Activated naive CD4-positive, alpha-beta T cell (primary cell): ENCODE measurements at regions not wholly inside any gene's neighbourhood (a gene's known extent, or its start where the extent isn't known, plus 50 kb on each side); places are given as distances from the start of the nearest gene placed in this dataset.
"Not testable (repeated sequence)": the region's sequence is repeated elsewhere in the genome, so short reads cannot be mapped to it uniquely, and the experiment has no call there.

Source experiments
- DNase-seq, 4 experiments: peaks; one replicate each; lab custom pipeline; 2025; lab: John Stamatoyannopoulos, UW

DNA sequence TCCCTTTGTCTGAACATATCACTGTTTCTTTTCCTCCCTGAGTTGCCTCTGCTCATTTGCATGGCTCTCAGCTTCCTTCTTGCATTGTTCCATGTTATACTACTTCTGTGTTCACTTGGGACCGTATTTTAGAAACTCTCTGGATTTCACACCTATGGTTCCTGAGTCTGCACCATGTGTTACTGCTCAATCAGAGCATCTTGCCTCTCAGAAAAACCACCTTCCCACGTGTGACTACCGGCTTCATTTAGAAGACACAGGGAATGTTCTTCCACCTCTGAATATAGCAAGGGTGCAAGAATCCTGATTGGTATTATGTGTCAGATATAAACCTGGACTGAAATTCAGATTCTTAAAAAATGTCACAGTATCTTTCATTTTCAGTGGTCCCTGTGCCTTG is 731.2 kb downstream of the TDRD15 start:
- DNase-seq = no peak

DNA sequence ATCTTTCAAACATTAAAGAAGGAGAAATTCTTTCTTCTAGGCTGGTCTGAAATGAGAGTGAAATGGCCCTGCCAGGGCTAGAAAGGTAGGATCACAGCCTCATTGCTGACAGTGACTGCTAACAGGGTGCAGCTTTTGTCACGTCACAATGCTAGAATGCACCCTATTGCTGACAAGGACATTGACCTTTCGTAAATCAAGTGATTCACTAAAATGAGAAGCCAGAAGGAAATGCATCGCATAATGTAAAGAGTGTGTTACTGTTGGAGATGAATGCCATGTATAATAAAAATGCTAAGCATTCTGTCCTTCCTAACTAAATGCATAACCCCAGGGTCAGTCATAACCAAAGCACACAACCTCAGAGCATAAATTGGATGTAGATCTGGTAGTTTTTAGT is 732.9 kb downstream of the TDRD15 start:
- no peak for DNase-seq

DNA sequence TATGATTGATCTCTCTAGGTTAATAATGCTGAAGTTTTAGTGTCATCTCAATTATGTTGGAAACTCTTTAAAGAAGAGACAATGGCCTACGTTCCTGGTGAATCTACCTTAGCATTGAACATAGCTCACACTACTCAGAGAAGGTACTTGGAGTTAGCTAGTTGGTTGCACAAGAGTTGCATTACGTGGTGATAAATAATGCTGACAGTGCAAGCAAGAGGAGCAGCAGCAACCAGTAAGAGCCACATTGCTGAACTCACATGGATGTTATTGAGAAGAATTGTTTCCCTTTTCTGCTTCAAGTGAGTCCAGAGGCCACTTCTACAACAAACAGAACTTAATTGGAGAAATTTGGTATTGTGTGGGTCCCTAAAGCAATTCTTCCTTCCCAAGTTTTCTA is 737.1 kb downstream of the TDRD15 start:
- no peak for DNase-seq

DNA sequence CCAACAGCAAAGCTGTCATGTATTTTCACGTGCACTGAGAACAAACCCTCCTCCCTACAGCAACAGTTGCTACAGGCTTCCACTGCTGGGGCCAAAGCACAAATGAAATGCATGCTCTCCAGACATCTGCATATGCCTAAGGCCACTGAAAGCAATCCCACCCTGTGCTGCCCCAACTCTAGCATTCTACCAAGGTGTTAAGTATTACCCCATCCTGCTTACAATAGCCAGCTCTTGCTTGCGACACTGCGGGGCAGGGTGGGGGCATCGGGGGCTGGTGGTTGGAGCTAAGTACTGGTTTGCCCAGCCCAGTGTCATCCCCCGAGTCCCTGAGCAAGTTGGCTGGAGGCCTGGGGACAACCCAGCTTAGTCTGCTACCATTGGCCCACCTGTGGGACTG is 742.5 kb downstream of the TDRD15 start:
- no peak for DNase-seq

DNA sequence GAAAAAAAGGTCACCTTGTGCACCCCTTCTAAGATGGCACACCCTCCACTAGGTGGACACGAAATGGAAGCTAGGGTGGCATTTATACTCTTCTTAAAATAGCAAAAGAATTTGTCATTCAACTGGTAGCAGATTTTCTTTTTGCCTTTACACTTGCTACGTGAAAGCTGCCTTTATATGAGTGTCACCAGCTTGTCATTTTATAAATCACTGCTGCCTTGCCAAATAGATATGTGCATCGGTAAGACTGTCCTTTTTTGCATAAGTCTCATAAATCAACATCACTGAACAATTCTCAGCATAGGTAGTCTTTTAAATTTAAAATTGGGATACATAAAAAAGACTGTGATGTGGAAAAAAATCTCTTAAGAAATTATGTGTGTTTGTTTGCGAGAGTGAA is 764.1 kb downstream of the TDRD15 start:
- no peak for DNase-seq

DNA sequence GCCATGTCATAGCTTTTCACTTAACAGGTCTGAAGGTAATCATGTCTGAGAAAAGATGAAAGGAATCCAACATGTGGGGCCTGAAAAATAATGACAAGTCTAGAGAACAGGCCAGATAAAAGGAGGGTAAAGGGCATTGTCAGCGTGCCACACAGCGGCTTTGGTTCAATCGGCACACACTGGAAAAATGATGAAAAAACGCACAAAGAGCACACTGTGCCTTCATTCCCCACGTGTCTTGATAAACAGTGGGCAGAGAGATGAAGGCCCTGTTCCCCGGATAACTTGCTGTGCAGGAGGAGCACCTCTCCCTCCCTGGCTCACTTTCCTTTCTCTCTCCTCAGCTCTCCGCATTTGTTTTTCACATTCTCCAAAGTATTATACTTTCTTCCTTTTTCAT is 766.3 kb downstream of the TDRD15 start:
- DNase-seq = no peak

DNA sequence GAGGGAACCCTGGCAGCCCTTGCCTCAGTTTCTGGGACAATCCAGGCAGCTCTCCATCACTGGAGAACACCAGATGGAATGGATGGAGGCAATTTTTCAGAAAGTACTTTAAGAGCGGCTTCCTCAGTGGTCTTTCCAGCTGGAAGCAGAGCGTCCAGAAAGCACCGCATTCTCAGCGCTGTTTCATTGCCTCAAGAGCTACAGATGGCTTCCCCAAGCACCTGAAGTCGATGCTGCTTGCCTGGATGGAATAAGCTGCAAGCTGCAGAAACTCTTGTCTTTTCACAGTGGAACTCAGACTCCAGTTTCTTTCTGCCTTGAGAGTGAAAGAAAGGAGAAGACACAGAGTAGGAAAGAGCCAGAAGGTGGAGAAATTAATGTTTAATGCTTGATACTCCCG is 766.9 kb downstream of the TDRD15 start:
- no peak for DNase-seq

DNA sequence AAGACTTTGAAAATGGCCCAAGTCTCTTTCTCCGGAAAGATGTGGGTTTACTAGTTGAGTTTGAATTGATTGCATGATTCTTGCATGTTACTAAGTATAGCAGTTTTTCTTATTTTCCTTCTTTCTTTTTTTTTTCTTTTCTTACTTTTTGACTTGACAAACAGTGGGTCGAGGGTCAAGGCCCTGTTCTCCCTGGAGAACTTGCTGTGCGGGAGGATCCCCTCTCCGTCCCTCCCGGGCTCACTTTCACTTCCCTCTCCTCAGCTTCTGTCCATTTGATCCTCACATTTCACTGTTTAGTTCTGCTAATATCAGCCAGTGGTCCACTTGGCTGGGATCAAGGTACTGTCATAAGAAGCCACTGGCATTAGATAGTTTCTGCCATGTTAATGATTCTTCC is 767.4 kb downstream of the TDRD15 start:
- no peak for DNase-seq

DNA sequence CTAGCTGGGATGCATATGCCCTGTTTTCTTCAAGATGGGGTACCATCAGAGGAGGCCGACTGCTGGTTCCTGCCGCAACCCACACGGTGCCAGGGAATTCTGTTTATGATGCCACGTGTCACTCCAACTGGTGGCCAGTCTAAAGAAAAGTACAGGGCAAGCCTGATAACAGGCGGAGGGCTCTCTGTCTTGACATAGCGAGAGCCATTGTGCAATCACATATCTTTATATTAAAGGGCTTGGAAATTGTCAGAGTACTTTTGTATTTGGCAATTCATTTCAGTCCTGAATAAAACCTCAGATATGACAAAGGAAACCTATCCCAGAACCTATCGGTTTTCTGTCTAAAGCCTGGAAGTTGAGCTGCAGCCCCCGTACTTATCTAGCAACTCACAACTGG is 768.4 kb downstream of the TDRD15 start:
- no peak for DNase-seq

DNA sequence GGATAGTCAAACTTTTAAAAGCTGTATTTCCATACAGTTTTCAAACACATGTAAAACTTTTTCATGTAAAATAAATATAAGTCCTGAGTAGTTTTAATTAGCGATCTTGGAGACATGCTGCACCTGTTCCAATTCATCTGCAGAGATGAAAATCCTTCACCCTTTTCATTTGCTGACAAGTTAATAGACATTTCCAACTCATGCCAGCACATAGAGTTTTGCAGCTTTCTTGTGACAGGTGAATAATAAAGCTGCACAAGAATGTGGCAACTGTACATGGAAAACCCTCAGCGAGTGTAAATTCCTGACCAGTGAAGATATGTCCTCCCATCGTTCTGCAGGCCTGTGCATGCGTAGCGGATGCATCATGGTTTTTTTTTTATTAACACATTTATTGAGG is 771.4 kb downstream of the TDRD15 start:
- DNase-seq = no peak

DNA sequence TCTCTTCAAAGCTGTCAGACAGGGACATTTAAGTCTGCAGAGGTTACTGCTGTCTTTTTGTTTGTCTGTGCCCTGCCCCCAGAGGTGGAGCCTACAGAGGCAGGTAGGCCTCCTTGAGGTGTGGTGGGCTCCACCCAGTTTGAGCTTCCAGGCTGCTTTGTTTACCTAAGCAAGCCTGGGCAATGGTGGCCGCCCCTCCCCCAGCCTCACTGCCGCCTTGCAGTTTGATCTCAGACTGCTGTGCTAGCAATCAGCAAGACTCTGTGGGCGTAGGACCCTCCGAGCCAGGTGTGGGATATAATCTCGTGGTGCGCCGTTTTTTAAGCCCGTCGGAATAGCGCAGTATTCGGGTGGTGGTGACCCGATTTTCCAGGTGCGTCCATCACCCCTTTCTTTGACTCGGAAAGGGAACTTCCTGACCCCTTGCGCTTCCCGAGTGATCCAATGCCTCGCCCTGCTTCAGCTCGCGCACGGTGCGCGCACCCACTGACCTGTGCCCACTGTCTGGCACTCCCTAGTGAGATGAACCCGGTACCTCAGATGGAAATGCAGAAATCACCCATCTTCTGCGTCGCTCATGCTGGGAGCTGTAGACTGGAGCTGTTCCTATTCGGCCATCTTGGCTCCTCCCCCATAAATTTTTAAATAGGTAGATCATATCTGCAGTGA is 785.1 kb downstream of the TDRD15 start:
- DNase-seq = not testable (repeated sequence)

DNA sequence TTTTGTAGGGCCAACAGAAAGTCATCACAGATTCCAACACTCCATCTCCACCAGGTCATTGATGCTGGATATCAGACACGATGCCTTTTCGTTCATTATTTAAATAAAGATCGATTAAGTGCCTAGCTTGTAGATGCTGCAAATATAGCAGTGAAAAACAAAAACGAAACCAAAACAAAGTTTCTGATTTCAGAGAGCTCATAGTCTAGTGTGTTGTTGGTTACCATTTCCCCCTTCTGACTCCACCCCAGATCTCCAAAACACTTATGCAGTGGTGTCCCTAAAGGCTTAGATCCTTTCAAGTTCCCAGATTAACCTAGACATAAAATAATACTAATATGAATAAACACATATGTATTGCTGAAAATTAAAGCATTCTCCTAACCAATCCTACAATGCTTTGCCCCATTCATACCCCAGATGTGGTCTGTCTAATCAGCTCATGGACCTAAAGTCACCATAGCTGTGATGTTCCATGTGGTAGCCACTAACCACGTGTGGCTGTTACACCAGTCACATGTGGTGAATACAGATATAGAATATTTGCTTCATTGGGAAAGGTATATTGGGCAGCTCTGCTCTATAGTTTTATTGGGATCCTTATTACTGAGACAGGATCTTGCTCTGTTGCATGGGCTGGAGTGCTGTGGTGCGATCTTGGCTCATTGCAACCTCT is 787.2 kb downstream of the TDRD15 start:
- DNase-seq = no peak

DNA sequence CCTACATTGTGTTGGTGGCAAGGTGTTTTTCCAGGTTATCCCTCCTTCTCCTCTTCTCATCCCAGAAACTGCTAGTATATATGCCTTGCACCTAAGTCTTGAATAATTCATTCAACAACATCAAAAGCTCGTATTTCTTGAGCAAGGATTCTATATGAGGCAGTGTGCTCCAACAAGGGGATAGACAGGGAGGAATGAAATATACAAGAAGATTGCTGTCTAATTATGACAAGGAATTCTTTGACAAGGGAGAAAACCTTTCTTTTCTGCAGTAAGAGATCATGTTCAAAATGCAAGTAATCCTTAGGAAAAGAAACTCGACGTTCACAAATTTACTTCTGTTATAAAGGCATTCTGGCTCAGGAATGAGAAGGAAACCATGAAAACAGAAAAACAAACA is 788.6 kb downstream of the TDRD15 start:
- DNase-seq = no peak

DNA sequence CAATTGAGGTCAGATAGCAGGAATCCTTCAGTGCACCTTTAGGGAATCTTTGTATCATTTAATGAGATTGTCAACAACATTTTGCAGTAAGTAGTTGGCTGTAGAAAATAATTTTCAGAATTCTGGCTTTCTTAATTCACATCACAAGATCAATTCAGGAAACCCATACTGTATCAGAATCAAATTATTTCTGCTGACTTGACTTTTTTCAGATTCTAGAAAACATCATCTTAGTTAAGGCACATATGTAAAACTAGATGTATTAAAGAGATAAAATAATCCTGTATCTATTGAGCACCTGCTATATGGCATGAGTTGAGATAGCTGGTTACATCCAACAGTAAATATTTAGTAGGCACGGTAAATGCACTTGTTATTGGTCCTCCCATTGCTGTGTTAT is 791.4 kb downstream of the TDRD15 start:
- no peak for DNase-seq

DNA sequence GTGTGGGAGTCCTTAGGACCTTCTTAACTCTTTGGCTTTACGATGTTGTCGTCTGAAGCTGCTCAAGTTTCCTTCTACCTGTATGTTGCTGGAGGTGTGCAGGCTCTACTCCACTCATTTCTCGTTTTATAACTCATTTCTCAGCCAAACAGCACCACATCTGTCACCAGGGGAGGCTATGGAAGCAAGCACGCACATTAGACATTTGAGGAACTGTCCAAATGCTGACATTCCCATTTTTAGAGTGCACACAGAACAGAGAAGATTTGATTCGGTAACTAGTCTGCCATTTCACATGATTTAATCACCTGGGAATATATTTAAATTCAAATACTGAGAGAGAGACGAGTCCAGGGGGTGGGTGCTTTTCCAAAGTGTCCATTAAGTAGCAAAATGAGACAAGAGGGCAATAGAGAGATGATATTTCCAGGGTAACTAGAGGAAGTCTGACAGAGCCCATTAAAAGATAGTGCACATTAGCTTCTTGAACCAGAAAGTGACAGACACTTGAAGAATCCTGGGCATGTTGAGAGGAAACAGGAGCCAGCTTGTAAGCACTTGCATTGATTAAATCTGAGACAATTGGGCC is 793.3 kb downstream of the TDRD15 start:
- no peak for DNase-seq

DNA sequence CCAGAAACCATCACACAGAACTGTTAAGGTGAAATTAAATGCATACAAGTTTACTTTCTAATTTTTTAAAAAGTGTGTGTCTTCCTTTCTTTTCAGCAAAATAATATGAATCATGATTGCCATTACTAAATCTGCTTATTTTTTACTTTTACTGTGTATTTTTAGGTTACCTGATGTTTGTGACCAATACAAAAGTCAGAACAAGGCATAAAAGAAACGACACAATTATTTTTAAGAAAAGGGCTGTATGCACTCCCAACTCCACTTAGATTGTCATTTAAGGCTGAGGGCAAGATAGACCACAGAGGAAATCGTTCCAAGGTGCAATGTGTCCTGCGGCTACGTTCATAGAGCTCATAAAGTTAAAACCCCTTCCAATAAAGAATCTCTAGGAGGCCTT is 797.0 kb downstream of the TDRD15 start:
- no peak for DNase-seq

DNA sequence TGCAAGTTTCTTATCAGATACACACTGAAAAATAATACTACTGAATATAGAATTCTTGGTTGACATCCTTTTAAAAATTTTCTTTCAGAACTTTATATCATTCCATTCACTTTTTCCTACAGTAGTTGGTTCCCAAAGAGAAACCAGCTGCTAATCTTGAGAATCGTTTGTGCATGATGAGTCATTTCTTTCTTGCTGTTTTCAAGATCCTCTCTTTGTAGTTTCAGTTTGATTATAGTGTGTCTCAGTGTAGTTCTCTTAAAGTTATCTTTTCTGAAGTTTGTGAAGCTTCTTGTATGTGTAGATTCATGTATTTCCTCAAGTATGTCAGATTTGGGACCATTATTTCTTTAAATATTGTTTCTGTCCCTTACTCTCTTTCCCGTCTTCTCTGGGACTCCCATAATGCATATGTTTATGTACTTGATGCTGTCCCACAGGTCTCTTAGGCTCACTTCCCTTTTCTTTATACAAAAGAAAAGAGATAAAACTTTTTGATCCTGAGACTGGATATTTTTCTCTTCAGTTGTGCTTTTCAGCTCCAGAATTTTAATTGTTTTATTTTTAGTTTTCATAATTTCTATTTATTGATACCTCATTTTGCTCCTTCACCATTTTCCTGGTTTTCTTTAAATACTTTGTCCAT is 801.0 kb downstream of the TDRD15 start:
- no peak for DNase-seq

DNA sequence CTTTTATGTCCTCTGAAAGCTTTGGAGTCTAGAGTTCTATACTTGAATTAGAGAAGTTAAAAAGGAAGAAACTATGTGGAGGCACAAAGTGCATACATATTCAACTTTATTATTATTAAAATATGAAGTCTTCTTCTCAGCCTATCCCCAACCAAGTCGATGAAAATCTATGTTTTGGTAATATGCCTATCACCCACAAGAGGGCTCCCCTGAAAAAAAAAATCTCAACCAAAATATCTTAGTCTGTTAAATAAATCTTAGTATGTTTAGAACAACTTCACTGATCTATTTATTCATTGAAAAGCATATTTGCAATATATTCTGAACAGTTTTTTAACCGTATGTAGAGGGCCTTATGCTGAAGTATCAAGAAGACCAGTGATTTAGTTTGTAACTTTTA is 804.5 kb downstream of the TDRD15 start:
- DNase-seq = no peak

DNA sequence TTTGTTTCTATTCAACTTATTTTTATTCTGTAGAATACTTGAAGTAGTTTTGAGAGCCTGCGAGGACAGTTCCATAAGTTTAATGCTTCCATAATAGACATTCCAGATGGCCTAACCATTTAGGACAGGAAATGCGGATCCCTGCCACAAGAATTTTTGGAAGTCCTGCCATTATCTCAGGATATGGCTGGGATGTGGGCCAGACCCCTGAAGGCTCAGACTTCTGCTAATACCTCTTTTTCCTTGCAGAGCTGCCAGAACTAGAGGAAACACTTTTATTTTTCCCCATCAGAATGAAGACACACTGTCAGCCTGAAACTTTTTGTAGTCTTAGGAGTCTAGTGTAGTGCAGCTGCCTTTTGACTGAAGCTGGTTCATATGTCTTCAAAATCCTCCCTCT is 806.5 kb downstream of the TDRD15 start:
- no peak for DNase-seq

DNA sequence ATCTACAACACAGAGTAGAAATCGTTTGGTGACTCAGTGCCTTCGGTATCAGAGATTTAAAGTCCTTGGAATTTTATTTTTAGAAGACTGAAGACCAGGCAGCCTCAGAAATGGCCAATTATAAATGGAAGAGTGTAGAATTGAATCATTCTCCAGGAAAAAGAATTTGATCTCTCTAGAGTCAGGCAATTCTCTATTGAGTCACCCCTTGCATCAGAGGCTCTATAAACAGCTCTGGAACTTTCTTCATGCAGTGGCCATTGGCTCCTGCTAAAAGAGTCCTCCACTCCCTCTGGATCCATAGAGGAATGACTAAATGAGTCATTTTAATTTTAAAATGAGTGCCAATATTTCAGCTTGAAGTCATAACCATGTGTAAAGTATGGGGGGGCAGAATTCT is 816.2 kb downstream of the TDRD15 start:
- no peak for DNase-seq

DNA sequence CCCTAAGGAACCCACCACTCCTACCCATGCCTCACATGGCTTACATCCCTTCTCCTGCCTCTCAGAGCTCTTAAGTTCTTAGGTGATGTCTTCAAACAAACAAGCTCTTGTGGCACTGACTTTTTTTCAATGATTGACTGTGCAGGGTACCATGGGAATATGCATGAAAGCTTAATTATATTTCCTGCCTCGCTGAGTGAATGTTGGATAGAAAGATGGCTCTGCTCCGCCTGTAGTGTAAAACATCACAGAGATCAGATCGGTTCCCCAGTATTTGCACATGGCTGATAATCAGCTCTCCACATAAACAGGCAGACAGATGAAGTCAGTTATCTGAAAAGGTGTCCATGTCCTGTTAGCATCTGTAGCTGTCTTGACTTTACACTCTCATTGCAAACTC is 820.8 kb downstream of the TDRD15 start:
- no peak for DNase-seq

DNA sequence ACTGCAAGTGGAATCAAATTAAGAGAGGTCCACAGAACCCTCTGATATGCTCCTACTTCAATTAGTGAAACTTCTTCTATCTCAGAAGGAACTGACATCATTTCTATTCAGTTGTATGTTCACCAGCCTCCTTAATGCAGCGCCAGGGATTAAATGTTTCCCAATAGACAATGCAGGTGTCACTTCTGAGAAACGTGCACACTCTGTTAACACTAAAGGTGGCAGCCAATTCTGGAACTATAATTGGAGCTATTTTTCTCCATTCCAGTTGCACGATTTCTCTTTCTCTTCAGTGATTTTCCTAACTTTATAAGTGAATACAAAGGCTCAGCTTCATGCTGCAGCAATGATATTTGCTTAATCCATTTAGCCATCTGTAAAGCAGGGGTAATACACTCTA is 821.9 kb downstream of the TDRD15 start:
- no peak for DNase-seq

DNA sequence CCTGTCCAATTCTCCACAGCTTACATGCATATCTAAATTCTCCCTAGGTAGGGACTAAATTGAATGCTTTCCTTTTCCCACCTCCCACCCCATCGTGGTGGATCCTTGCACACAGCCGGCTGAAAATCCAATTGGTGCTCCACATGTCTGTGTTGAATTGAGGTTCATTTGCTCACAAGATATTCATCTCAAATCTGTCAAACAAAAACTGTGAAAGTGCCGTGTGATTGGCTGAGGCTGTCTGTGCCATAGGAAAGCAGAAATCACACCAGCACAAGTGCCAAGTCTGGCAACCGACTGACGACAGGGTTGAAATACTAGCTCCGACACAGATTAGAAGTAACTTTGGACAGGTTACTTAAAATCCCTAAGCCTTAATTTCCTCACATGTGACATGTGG is 823.3 kb downstream of the TDRD15 start:
- DNase-seq = no peak
